Activated naive CD4-positive, alpha-beta T cell treated with anti-CD3 and anti-CD28 coated beads, Interleukin-2, amount 10 ng/mL, durations not matched to agents 7 days and 5 days (primary cell): ENCODE measurements at regions not wholly inside any gene's neighbourhood (a gene's known extent, or its start where the extent isn't known, plus 50 kb on each side); places are given as distances from the start of the nearest gene placed in this dataset.
"Not testable (repeated sequence)": the region's sequence is repeated elsewhere in the genome, so short reads cannot be mapped to it uniquely, and the experiment has no call there.

ENCODE experiments used
- CTCF ChIA-PET: fragments of 350-600 bp; sonication (Branson Sonifier 250); formaldehyde crosslinking; loops from one replicate; lab custom pipeline; 2021; ENCODE audit warnings: antibody characterized with exemption; lab: Charles Lee
- DNase-seq: peaks from one replicate; pipeline ENCODE4 v3.0.0-alpha.2; 2020
- H3K27ac Mint-ChIP-seq: one replicate; pipeline ENCODE4 v1.8.0; 2021; ENCODE audit warnings: mild to moderate bottlenecking, moderate library complexity, mixed read lengths
- H3K27me3 Mint-ChIP-seq: one replicate; pipeline ENCODE4 v1.8.0; 2021; ENCODE audit warnings: mild to moderate bottlenecking, mixed read lengths
- H3K36me3 Mint-ChIP-seq: one replicate; pipeline ENCODE4 v1.8.0; 2021; ENCODE audit warnings: mixed read lengths
- H3K4me1 Mint-ChIP-seq: one replicate; pipeline ENCODE4 v1.8.0; 2021; ENCODE audit warnings: mixed read lengths
- H3K4me3 Mint-ChIP-seq: one replicate; pipeline ENCODE4 v1.8.0; 2021; ENCODE audit warnings: mild to moderate bottlenecking, moderate library complexity, mixed read lengths
- H3K9me3 Mint-ChIP-seq: one replicate; pipeline ENCODE4 v1.8.0; 2021; ENCODE audit warnings: mixed read lengths

DNA sequence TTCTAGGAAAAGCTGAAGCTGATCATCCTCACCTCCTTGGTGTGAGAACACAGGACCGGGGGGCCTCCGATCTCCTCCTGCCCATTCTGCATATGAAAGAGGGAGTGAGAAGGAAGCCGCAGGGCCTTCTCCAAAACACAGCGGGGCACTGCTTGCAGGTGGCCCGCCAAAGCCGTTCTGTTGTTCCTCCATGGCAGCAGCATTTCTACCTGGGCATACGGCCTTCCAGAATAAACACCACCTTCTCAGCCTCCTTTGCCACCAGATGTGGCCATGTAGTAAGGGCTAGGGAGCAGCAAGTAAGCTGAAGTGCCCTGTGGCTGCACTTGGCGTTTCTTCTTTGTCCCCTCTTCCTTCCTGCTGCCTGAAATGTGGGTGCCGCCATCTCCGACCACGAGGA, 214.9 kb downstream of the TOMM20 start:
- Mint-ChIP-seq H3K9me3 (no peaks in the 10 kb centered on the region), H3K36me3 (no peaks in the 10 kb centered on the region), H3K27me3 (no peaks in the 10 kb centered on the region), H3K4me1 (peaks cover 25% of the 10 kb centered on the region), H3K27ac (no peak overlapping the region), H3K4me3 (no peak overlapping the region)
- CTCF ChIA-PET = no interaction called here
- no peak for DNase-seq

DNA sequence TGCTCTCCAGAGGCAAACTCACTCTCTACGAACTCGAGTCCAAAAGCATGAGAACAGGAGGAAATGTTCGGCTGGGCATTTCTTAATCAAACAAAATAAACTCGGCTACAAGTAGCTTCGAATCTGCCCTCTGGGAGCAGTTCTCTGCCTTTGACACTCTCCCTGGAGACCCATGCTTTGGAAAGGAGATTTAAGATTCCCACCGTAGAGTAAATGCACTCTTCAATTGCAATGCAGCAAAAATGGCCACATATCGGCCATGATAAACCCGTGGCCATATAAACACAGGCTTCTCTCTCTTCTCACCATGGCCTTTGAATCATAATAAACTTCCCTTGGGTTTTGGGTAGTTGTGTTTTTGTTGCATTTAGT, 215.4 kb downstream of the TOMM20 start:
- Mint-ChIP-seq H3K27ac (no peak overlapping the region), H3K27me3 (no peaks in the 10 kb centered on the region), H3K4me3 (no peak overlapping the region), H3K4me1 (peaks cover 25% of the 10 kb centered on the region), H3K9me3 (no peaks in the 10 kb centered on the region), H3K36me3 (no peaks in the 10 kb centered on the region)
- CTCF ChIA-PET = no interaction called here
- DNase-seq = no peak

DNA sequence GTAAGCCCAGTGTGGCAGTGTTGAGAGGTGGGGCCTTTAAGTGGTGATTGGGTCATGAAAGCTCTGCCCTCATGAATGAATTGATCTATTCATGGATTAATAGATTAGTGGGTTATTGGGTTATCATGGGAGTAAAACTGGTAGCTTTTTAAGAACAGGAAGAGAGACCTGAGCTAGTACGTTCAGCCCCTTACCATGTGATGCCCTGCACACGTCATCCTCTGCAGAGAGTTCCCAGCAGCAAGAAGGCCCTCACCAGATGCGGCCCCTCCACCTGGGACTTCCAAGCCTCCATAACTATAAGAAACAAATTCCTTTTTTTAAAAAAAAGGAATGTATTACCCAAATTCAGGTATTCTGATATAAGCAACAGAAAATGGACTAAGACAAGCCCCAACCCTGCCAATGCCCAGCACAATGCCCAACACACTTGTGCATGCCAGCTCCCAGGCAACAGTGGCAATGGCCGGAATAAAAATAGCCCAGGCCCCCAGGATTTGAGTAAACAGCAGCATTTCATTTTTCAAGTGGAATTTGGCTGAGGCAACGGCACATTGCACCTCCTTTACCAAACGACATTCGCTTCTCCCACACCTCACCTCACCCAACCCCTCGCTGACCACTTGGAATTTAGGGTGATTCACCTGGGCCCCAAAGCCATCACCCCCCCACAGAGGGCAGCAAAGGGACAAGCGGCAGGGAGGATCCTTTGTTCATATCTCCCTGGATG, 215.9 kb downstream of the TOMM20 start:
- no peaks in the 10 kb centered on the region for H3K36me3 Mint-ChIP-seq
- DNase-seq = no peak
- peak overlapping the region; percentile 19 for H3K27ac Mint-ChIP-seq
- CTCF ChIA-PET = interaction anchor here (1.0 to 1.2 kb wide), 2 partner anchors 11 to 12 kb away, joined by 3 to 8 read pairs; no protein-coding TSS in a partner anchor
- no peak overlapping the region for H3K4me3 Mint-ChIP-seq
- no peaks in the 10 kb centered on the region for H3K27me3 Mint-ChIP-seq
- no peaks in the 10 kb centered on the region for H3K9me3 Mint-ChIP-seq
- H3K4me1 Mint-ChIP-seq = peaks cover 25% of the 10 kb centered on the region

DNA sequence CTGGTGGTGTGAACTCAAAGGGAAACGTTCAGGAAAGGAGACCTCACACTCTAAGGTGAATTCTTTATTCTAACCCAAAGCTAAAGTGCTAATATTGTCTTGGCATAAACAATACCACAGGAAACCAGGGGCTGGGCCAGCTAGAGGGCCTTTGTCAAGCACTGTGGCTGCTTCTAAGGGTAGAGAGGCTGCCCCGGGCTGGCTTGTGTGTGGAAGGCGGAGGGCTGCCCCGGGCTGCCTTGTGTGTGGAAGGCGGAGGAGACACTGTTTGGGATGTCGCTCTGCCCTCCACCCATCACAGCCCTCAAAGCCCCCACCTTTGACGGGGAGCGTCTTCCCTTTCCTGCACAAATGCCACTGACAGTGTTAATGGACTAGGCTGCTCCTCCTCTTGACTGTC, 216.8 kb downstream of the TOMM20 start:
- peak; percentile 44 for DNase-seq
- Mint-ChIP-seq H3K27me3 (no peaks in the 10 kb centered on the region), H3K27ac (no peak overlapping the region), H3K4me1 (peaks cover 25% of the 10 kb centered on the region), H3K36me3 (no peaks in the 10 kb centered on the region), H3K4me3 (no peak overlapping the region), H3K9me3 (no peaks in the 10 kb centered on the region)
- CTCF ChIA-PET = interaction anchor here (1.0 to 1.2 kb wide), 2 partner anchors 9 to 13 kb away, joined by 4 to 8 read pairs; no protein-coding TSS in a partner anchor

DNA sequence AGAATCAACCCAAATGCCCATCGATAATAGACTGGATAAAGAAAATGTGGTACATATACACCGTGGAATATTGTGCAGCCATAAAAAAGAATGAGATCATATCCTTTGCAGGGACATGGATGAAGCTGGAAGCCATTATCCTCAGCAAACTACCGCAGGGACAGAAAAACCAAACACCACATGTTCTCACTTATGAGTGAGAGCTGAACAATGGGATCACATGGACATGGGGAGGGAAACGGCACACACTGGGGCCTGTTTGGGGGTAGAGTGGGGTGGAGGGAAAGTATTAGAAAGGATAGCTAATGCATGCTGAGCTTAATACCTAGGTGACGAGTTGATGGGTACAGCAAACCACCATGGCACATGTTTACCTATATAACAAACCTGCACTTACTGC, 217.5 kb downstream of the TOMM20 start:
- not testable (repeated sequence) for H3K4me3 Mint-ChIP-seq, H3K36me3 Mint-ChIP-seq, H3K9me3 Mint-ChIP-seq, H3K27ac Mint-ChIP-seq, DNase-seq, H3K27me3 Mint-ChIP-seq
- H3K4me1 Mint-ChIP-seq = peaks cover 25% of the 10 kb centered on the region
- CTCF ChIA-PET = interaction anchor here (1.0 kb wide), 1 partner anchor 9 kb away, joined by 4 read pairs; no protein-coding TSS in a partner anchor

DNA sequence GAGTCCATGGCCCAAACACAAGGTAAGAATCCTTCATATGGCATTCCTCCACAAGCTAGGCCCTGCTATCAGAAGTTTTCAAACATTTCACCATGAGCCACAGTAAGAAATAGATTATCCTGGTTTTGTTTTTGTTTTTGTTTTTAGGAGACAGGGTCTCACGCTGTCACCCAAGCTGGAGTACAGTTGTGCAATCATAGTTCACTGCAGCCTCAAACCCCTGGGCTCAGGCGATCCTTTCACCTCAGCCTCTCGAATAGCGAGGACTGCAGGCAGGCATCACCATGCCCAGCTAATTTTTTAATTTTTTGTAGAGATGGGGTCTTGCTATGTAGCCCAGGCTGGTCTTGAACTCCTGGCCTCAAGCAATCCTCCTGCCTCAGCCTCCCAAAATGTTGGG, 218.8 kb downstream of the TOMM20 start:
- peaks cover 25% of the 10 kb centered on the region for H3K4me1 Mint-ChIP-seq
- no peaks in the 10 kb centered on the region for H3K27me3 Mint-ChIP-seq
- H3K9me3 Mint-ChIP-seq = no peaks in the 10 kb centered on the region
- no peak overlapping the region for H3K4me3 Mint-ChIP-seq
- DNase-seq = no peak
- CTCF ChIA-PET = no interaction called here
- H3K27ac Mint-ChIP-seq = no peak overlapping the region
- H3K36me3 Mint-ChIP-seq = no peaks in the 10 kb centered on the region

DNA sequence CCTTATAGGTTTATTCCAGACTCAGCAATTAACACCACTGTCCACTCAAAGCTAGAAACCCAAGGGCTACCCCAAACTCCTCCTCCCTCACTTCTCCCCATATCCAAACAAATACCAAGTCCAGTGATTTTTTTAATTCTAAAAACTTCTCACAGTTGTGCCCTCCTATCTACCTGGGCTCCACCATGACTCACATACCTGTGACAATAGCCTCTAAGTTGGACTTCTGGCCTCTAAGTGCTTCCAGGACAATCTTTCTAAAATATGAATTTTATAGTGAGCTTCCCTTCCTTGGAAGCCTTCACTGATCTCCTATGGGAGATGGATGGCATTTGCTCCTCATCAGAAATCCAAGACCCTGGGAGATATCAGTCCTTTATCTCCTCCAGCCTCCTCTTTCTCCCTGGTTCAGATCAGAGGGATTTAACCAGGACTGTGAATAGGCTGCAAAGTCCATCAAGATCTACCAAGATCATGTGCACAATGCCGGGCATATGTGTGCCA, 219.3 kb downstream of the TOMM20 start:
- H3K27me3 Mint-ChIP-seq = no peaks in the 10 kb centered on the region
- CTCF ChIA-PET = no interaction called here
- H3K27ac Mint-ChIP-seq = no peak overlapping the region
- DNase-seq = no peak
- no peak overlapping the region for H3K4me3 Mint-ChIP-seq
- no peaks in the 10 kb centered on the region for H3K36me3 Mint-ChIP-seq
- no peaks in the 10 kb centered on the region for H3K9me3 Mint-ChIP-seq
- H3K4me1 Mint-ChIP-seq = peaks cover 25% of the 10 kb centered on the region

DNA sequence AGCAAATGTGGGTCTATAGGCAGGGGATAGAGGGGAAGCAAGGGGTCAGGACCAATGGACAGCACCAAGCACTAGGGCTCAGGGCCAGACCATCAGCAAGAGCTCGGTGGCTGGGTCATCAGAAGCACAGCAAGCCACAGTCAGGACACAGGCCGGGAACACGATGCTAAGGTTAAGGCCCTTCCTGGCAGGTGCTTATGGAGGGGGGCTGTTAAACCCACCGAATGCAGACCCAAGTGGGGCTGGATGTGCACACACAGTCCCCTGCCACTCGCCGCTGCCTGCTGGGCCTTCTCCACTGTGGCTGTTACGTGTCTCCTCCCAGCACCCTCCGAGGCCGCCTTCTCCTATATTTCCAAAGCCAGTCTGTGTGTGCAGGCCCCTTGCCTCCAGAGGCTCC, 220.1 kb downstream of the TOMM20 start:
- CTCF ChIA-PET = no interaction called here
- H3K4me3 Mint-ChIP-seq = no peak overlapping the region
- no peak for DNase-seq
- H3K9me3 Mint-ChIP-seq = no peaks in the 10 kb centered on the region
- peaks cover 5% of the 10 kb centered on the region for H3K27me3 Mint-ChIP-seq
- no peak overlapping the region for H3K27ac Mint-ChIP-seq
- no peaks in the 10 kb centered on the region for H3K36me3 Mint-ChIP-seq
- peaks cover 25% of the 10 kb centered on the region for H3K4me1 Mint-ChIP-seq

DNA sequence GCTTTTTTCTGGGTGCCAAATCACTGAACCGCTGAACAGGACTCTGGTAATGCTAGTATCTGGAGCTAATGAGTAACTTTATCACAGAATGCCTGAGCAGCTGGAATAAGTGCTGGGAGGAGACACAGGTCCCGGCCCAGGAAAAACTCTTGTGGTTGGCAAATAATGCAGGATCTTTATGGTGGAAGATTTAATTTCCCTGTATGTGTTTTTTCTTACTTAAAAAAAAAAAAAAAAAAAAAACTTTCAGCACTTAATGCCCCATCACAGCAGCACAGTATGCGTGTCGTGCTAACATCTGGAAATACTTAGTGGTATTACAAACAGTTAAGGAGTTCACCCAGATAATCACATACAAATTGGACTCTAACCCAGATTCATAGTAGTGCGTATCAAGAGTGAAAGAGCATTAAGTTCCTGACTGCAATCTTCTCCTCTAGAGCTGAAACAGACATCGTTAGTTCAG, 220.7 kb downstream of the TOMM20 start:
- Mint-ChIP-seq H3K27ac (no peak overlapping the region), H3K36me3 (no peaks in the 10 kb centered on the region), H3K4me3 (no peak overlapping the region), H3K4me1 (peaks cover 19% of the 10 kb centered on the region), H3K9me3 (no peaks in the 10 kb centered on the region), H3K27me3 (peaks cover 7% of the 10 kb centered on the region)
- DNase-seq = no peak
- CTCF ChIA-PET = interaction anchor here (0.7 kb wide), 1 partner anchor 385 kb away, joined by 3 read pairs; no protein-coding TSS in a partner anchor

DNA sequence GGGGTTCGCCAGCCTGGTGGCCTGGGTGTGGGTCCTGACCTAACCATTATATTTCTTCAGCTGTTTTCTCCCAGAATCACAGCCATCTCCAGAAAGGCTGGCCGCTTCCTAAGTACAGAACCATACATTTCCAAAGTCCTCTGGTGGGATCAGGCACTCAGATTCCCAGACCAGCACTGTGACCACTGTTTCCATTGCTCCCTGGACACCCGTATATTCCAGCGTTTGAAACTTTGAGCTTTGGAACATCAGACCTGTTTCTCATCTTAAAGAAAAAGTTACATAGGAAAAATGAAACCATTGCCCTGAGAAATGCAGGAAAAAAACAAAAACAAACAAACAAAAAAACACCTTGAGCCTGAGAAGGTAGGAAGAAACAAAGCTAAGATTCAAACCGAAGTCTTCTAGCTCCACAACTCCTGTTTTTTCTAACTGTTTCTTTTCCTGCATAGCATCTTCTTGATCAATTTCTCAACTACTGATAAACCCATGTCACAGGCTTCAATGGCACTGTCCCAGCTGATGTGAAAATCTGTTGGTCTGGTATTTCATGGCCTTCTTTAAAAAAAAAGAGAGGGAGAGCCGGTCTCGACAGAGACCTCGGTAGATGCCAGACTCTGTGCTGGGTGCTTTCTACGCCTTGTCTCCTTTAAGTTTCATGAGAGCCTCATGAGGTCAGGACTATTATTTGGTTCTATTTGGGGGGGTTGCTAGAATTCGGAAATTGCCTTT, 221.3 kb downstream of the TOMM20 start:
- Mint-ChIP-seq H3K4me3 (no peak overlapping the region), H3K4me1 (peaks cover 14% of the 10 kb centered on the region), H3K9me3 (no peaks in the 10 kb centered on the region), H3K27me3 (peaks cover 9% of the 10 kb centered on the region), H3K36me3 (no peaks in the 10 kb centered on the region), H3K27ac (no peak overlapping the region)
- no peak for DNase-seq
- CTCF ChIA-PET = interaction anchor here (0.7 kb wide), 1 partner anchor 386 kb away, joined by 3 read pairs; no protein-coding TSS in a partner anchor

DNA sequence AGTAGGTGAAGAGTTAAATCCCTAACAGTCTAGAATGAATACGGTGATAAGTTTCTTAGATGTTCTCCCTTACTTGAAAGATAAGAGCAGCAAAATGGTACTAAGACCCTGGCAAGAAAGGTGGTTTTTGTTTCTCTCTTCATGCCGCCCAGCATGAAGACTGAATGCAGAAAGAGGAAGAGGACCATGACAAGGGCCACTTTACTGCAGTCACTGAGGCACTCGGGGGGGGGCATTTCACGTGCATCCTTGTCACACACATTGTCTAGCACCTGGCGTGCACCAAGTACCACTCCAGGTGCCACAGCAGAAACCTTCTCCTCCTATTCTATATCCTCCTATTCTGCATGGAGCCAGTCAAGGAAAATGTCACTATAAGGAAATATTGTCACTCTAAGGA, 222.0 kb downstream of the TOMM20 start:
- CTCF ChIA-PET = no interaction called here
- Mint-ChIP-seq H3K36me3 (no peaks in the 10 kb centered on the region), H3K9me3 (no peaks in the 10 kb centered on the region), H3K4me1 (peaks cover 7% of the 10 kb centered on the region), H3K27me3 (peaks cover 9% of the 10 kb centered on the region), H3K27ac (no peak overlapping the region), H3K4me3 (no peak overlapping the region)
- DNase-seq = no peak

DNA sequence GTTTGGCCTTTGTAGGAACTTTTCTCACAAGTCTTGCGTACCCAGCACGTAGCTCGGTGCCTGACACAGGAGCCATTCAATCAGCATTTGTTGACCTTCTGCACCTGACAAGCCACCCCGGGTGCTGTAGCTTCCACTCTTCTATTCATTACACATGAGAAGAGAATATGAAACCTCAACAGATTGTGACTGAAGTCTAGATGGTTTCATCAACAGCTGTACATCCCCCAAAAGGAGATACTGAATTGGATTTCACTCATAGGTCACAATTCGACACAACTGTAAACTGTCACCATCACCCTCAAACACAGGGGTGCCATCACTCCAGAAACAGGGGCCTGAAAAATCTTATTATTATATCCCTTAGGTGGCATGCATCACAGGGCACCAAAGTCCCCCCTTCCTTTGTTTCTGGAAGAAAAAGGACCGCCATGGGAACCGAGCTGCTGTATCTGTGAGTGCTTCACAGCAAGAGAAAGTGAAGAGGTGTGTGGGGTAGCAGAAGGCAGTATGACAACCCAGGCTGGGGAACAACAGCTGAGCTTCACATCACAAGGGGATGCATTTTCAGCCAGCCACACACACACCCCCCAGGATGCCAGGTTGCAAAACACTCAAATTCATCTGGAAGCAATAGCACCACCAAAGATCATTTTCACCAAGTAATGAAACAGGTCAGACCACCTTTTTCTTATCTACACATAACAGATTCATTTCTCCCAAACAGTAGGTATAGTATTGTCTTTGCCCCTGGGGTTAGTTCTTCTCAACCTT, 225.7 kb downstream of the TOMM20 start:
- Mint-ChIP-seq H3K9me3 (no peaks in the 10 kb centered on the region), H3K27me3 (peaks cover 20% of the 10 kb centered on the region), H3K36me3 (no peaks in the 10 kb centered on the region), H3K27ac (no peak overlapping the region), H3K4me3 (no peak overlapping the region), H3K4me1 (no peaks in the 10 kb centered on the region)
- CTCF ChIA-PET = interaction anchor here (1.6 kb wide), 1 partner anchor 8 kb away, joined by 4 read pairs; no protein-coding TSS in a partner anchor
- DNase-seq = no peak

DNA sequence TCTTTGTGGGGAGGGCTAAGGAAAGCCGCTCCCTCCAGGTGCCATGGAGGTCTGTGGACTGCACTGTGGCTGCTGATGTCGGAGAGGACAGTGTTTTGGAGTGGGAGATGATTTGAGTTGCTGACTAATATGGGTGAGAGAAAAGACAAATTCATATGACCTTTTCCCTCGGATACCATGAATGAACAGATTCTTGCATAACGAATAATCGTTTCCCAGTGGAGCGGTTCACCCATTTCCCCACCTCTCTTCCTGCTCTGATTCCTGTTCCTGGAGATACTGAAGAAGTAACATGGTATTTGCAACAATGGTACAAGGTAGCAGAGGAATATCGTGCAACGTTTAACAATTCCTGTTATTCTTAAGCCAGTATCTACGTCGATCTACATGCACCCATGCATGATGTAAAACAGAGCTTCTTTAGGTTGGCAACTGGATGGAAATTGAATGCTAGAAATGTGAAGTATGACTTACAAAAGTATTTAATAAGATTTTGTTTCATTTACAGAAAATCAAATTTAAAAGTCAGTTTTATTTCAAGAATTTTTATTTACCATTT, 227.1 kb downstream of the TOMM20 start:
- H3K27ac Mint-ChIP-seq = peak overlapping the region; percentile 11
- H3K27me3 Mint-ChIP-seq = peaks cover 21% of the 10 kb centered on the region
- H3K4me3 Mint-ChIP-seq = no peak overlapping the region
- no peaks in the 10 kb centered on the region for H3K36me3 Mint-ChIP-seq
- no peaks in the 10 kb centered on the region for H3K9me3 Mint-ChIP-seq
- DNase-seq = no peak
- CTCF ChIA-PET = interaction anchor here (0.8 to 1.6 kb wide), 2 partner anchors 10 to 11 kb away, joined by 3 to 4 read pairs; no protein-coding TSS in a partner anchor
- no peaks in the 10 kb centered on the region for H3K4me1 Mint-ChIP-seq

DNA sequence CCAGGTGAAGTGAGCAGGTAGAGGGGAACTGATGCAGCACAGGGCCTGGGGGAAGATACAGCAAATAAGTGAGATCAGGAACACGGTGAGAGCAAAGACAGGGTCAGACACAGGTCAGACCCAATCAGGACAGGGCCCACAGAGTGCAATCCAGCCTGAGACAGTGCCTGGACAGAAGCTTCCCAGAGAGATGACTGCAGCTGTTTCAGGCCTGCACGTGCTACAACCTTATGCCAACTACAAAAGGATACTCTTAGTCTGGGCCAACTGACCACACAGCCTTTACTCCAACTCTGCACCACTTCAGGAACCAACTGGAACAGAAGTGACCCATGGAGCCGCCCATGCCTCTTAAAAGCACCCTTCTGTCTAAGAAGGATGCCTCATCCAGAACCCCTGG, 228.0 kb downstream of the TOMM20 start:
- Mint-ChIP-seq H3K9me3 (no peaks in the 10 kb centered on the region), H3K27me3 (peaks cover 21% of the 10 kb centered on the region), H3K36me3 (no peaks in the 10 kb centered on the region), H3K4me1 (no peaks in the 10 kb centered on the region), H3K27ac (no peak overlapping the region), H3K4me3 (no peak overlapping the region)
- CTCF ChIA-PET = no interaction called here
- DNase-seq = no peak
